Fibroblast of upper back skin (primary cell): ENCODE measurements at regions not wholly inside any gene's neighbourhood (a gene's known extent, or its start where the extent isn't known, plus 50 kb on each side); places are given as distances from the start of the nearest gene placed in this dataset.

Experiments used
- DNase-seq: peaks from one replicate; pipeline ENCODE4 v3.0.0-alpha.2; 2013

- DNase-seq = no peak
These were observed 237.0 kb upstream of the CDH20 start for GRCh38 chr18:61096226-61096625.

GRCh38 chr18:61107113-61107512, 226.1 kb upstream of the CDH20 start:
- DNase-seq = no peak

- DNase-seq = no peak
These were observed 224.5 kb upstream of the CDH20 start for GRCh38 chr18:61108706-61109105.

GRCh38 chr18:61123309-61123708, 209.9 kb upstream of the CDH20 start:
- no peak for DNase-seq

GRCh38 chr18:61127714-61128467, 205.3 kb upstream of the CDH20 start:
- no peak for DNase-seq

- DNase-seq = no peak
These were observed 204.2 kb upstream of the CDH20 start for GRCh38 chr18:61129001-61129400.

- no peak for DNase-seq
These were observed 201.2 kb upstream of the CDH20 start for GRCh38 chr18:61132031-61132430.

- DNase-seq = no peak
These were observed 199.4 kb upstream of the CDH20 start for GRCh38 chr18:61133783-61134182.

- no peak for DNase-seq
These were observed 196.4 kb upstream of the CDH20 start for GRCh38 chr18:61136711-61137251.

GRCh38 chr18:61141691-61142090, 191.5 kb upstream of the CDH20 start:
- DNase-seq = no peak

- DNase-seq = no peak
These were observed 184.9 kb upstream of the CDH20 start for GRCh38 chr18:61148322-61148721.

GRCh38 chr18:61149786-61150185, 183.4 kb upstream of the CDH20 start:
- no peak for DNase-seq

- no peak for DNase-seq
These were observed 179.7 kb upstream of the CDH20 start for GRCh38 chr18:61153571-61153970.

GRCh38 chr18:61154866-61155265, 178.4 kb upstream of the CDH20 start:
- no peak for DNase-seq

GRCh38 chr18:61155586-61155985, 177.6 kb upstream of the CDH20 start:
- DNase-seq = no peak

GRCh38 chr18:61157451-61157850, 175.8 kb upstream of the CDH20 start:
- no peak for DNase-seq

GRCh38 chr18:61159246-61159645, 174.0 kb upstream of the CDH20 start:
- no peak for DNase-seq

GRCh38 chr18:61164321-61164720, 168.9 kb upstream of the CDH20 start:
- DNase-seq = no peak

- no peak for DNase-seq
These were observed 165.3 kb upstream of the CDH20 start for GRCh38 chr18:61167902-61168301.

GRCh38 chr18:61169386-61169785, 163.8 kb upstream of the CDH20 start:
- no peak for DNase-seq

GRCh38 chr18:61172624-61173023, 160.6 kb upstream of the CDH20 start:
- no peak for DNase-seq

- no peak for DNase-seq
These were observed 159.7 kb upstream of the CDH20 start for GRCh38 chr18:61173554-61173953.

GRCh38 chr18:61183798-61184197, 149.4 kb upstream of the CDH20 start:
- DNase-seq = no peak

- DNase-seq = no peak
These were observed 145.3 kb upstream of the CDH20 start for GRCh38 chr18:61187971-61188370.

GRCh38 chr18:61189376-61189775, 143.9 kb upstream of the CDH20 start:
- no peak for DNase-seq
